ENCODE measurements at regions not wholly inside any gene's neighbourhood (a gene's known extent, or its start where the extent isn't known, plus 50 kb on each side); places are given as distances from the start of the nearest gene placed in this dataset.

DNA sequence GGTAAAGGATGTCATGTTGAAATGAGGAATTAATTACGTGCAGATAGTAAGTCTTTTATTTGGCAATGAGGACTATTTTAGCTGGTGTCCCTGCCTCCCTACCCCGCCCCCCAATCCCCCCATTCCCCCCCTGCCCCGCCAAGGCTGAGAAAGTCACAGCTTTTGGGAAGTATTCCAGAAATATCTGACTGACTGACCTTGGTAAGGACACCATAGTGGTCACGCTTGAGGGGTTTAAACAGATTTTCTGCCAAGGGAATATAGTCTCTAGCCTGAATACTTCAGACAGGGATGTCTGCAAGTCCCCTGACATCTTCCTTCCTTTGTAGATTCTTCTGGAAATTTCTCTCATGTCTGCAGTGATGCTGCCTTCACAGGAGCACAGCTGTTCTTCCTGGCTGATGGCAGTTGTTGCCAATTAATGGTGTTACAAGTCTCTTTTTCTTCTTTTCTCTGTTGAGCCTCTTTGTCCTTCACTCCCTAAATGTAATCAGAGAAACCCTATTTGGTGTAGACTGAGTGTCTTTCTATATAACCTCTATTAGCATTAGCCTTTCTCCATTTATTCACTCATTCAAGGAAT, 53.7 kb upstream of the MGAT5 start (continued):
- TF ChIP-seq BCL11A (IDR thresholded peaks at IDR 0.05; ENCODE audit: low read depth in 2 of 2, low read length in 2 of 2) (no peak), SP2 (IDR thresholded peaks at IDR 0.05; ENCODE audit: low read length) (no peak), CHD2 (IDR thresholded peaks at IDR 0.05; ENCODE audit: low read length) (no peak), POLR2A (IDR thresholded peaks at IDR 0.05; ENCODE audit: control extremely low read depth in 1 of 2, low read depth in 2 of 2, low read length in 2 of 2) (no peak), EP300 (IDR thresholded peaks at IDR 0.05; ENCODE audit: borderline replicate concordance in 1 of 2, low read depth in 2 of 2, low read length in 2 of 2) (no peak)

All from H1 (cell line).